ENCODE measurements at regions not wholly inside any gene's neighbourhood (a gene's known extent, or its start where the extent isn't known, plus 50 kb on each side); places are given as distances from the start of the nearest gene placed in this dataset.

DNA sequence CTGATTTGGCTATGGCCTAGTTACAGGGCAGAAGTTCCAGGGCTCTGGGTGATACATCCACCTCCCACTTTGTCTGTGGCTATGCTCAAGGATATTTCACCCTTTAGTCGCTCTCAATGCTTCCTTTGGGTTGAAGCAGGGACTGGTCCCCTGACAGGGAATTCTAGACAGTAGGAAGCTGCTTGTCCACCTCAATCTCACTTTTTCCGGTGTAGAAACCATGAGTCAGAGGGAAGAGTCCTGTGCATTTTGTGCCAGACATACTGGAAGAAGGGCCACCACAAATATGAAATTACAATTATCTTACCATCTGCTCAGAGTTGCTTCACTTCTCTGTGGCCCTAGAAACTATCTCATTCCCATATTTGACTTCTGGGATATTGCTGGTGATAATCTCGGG, 413.7 kb upstream of the FAT3 start:
- no peak for DNase-seq (ENCODE audit: low read depth)

DNA sequence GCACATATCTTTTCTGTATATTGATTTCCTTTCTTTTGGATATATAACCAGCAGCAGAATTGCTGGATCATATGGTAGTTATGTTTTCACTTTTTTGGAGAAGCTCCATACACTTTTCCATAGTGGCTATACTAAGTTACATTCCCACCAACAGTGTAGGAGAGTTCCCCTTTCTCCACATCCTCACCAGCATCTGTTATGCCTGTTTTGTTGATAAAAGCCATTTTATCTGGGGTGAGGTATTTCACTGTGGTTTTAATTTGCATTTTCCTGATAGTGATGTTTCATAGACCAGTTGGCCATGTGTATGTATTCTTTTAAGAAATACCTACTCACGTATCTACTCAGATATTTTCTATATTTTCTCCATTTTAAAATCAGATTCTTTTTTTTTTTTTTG, 419.3 kb upstream of the FAT3 start:
- no peak for DNase-seq (ENCODE audit: low read depth)

DNA sequence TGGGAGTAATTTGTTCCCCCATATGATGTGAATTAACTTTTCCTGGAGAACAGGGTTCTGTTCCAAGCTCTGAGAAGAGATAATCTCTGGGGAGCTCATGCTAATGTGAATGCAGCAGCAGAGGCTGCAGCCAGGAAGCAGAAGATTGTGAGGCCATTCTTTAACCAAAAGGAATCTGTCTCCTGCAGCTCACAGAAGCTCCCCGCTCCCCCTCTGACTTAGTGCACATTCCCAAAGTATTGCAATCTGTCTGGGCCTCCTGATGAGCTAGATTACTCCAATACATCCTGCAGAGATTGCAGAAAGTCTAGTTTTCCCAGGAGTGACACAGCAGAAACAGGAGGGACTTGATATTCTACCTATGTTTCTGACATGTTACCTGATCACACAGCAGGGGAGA, 420.6 kb upstream of the FAT3 start:
- no peak for DNase-seq (ENCODE audit: low read depth)

DNA sequence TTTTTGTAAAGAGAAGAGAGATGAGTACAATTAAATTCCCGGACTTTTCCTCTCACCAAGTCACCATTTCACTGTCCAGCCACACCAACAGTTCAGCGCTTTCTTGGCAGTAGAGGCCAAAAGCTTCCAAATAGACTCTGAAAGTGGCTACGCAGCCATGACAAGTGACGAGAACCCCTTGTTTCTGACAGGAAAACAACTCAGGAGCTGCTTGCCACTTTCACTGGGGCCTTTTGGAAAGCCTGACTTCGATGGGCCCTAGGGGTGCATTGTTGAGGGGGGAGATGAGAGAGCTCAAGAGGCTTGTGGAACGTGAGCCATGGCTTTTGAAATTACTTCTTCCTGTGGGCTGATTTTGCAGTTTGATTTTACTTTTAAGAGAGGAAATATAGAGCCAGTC, 422.1 kb upstream of the FAT3 start:
- no peak for DNase-seq (ENCODE audit: low read depth)

DNA sequence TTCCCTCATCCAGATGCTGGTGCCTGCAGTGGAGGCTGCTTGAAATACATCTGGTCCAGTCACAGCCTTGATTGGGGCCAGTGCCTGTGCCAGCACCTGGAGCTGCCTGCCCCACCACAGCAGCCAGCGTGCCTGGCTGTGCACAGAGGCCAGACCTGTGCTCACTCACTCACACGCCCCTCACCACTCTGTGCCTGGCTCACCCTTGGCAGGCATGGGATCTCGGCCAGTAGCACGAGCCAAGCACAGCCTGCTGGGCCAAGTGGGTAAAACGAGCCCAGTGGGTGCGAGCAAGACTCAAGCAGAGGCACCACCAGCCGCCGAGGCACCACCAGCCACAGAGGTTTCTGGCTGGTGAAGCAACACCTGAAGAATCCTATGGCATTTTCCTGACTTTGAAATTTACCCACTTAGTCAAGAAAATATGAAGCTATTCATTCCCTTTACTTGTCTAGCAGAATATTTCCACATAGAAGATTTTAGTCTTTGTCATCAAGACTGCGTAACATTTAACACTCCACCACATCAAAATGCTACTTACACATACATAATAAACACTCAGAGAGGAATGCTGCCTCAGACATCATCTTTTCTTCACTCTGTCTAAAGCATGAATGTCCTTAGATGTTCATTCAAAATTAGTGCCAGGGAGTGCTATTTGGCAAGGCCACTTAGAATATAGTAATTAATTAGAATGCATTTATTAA, 424.3 kb upstream of the FAT3 start:
- DNase-seq (ENCODE audit: low read depth): no peak

DNA sequence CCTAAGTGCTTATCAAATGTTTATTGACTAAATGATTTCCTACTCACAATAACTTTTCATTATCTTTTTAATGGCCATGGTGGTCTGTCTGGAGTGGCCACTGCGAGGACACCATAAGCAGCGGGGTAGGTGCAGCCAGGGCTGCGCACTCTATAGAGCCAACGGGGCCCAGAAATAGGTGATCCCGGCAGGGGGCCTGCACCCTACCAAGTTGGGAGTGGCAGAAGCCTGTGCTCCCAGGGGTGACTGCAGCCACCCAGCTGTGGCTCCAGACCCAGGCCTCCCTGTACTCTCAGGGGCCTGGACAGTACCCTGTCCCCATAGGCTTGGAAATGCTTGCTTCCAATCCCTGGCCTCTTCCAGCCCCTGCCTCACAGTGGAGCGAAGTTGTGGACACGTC, 426.4 kb upstream of the FAT3 start:
- DNase-seq (ENCODE audit: low read depth): no peak

DNA sequence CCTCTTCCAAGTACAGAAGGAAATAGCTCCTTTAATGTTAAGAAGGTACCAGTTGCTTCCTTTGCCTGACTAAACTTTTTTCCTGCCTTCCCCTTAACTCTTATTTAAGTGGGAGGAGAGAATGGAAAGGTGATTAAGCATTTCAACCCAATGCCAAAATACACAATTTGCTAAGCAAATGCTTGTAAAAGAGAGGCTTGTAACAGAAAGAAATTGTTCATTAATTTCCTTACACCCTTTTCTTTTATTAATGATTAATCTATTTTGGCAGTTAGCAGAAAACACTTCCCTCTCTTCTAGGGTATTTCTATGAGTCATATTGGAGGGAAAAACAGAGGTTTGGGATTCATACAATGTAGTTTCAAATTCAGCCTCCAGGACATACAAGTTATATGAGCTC, 427.6 kb upstream of the FAT3 start:
- DNase-seq (ENCODE audit: low read depth): no peak

DNA sequence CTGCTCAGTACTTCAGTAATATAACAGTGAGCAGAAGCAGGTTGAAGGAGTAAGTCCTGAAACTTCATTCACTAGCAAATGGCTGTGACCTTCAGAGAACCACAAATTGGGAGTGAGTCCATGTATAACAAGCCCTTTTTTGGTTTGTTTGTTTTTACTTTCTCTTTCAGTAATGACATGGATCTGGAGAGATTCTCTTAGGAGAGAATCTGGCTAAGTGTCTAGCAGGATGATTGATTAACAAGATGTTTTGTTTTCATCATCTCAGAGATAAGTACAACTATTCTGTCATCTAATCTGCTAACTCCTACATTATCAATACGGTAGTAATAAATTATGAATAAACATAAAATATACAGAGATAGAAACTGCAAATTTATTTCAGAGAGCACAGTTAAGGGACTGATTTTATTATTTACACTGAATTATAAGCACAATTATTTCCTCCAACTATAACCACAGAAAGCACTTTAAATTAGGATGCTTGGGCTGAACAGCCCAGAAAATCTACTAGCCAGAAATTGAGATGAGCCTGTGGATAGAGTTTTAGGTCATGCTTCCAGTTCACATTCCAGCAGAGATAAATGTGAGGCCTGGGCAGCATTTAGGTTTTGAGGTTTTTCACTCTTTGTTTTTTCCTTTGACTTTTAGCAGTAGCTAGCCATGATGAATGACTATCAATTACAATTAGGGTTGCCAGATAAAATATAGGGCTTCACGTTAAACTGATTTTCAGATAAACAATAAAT, 429.3 kb upstream of the FAT3 start:
- no peak for DNase-seq (ENCODE audit: low read depth)

DNA sequence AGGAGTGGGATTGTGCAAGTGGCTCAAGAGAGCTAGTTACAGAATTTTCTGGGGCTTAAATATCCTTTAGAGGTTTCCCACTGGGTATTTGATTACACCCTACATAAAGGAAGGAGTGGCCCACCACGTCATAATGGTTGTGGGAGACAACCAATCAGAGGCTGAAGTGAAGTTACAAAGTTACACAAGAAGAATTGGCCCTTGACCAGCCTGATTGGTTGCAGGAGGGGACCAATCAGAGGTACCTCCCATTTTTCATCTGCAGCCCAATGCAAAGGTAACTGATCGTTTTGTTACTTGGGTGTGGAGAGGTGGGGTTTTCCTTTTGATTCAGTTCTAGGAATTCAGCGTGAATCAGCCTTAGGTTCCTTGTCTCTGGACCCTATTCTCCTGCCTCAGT, 430.5 kb upstream of the FAT3 start:
- no peak for DNase-seq (ENCODE audit: low read depth)

DNA sequence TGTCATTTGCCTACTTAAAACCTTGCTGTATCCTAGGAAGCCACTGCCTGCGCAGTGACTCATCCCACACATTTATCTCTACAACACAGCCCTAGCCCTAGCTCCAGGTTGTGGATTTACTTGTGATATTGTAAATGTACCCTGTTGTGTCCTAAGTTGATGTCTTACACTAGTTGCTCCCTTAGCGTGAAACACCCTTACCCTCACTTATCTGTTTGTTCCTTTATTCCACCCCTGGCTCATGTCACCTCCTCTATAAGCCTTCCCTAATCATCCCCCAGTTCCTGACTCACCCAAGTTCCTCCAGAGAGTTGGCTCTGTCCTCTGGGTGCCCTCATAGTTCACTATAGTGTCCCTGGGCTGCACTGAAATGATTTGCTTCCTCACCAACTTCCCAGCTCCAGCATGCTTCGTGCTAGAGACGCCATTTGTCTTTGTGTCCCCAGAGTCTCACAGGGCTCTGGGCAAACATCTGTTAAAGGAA, 431.8 kb upstream of the FAT3 start:
- no peak for DNase-seq (ENCODE audit: low read depth)

DNA sequence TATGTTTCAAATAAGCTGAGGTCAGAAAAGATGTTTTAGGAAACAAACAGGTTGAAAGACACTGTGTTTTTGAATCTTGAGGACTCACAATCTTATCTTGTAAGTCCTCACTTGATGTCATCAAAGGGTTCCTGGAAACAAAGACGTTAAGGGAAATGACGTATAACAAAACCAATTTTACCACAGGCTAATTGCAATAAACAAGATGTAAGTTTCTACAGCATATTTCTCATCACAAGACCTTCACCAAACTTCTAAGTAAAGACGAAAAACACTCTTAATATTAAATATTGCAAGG, 433.5 kb upstream of the FAT3 start:
- DNase-seq (ENCODE audit: low read depth): no peak

DNA sequence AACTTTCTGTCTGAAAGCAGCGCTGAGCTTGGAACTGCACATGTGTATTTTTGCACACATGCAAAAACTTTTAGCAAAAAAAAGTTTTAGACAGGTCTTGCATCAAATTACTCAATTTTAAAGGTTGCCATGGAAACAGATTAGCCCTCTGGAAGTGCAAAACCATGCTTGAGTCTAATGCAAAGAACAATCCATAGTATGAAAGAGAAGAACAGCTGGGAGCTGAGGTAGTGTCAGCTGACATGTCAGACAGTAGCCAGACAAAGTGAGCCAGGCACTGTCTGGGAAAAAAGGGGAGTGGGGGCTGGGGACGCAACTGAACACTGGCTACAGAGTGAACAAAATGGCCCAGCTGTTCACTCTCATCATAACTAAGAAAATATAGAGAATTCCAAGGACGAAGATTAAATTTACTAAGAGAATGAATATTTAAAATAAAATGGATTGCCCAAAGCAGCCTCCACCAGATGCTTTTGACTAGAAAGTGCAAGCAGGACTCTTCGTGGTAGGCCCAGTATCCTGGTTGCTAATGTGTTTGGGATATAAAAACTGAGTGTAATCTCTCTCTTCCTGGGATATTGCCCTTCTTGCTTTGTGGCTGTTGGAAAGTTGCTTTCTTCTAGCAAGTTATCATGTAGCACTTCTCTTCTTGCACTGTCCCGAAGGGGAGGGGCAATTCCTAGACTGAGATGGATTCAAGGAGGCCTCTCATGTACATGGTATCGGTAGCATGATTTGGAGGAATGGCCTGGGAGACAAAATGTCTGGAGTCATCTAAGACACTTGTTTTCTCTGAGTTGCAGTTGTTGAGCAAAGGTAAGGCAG, 434.1 kb upstream of the FAT3 start:
- no peak for DNase-seq (ENCODE audit: low read depth)

DNA sequence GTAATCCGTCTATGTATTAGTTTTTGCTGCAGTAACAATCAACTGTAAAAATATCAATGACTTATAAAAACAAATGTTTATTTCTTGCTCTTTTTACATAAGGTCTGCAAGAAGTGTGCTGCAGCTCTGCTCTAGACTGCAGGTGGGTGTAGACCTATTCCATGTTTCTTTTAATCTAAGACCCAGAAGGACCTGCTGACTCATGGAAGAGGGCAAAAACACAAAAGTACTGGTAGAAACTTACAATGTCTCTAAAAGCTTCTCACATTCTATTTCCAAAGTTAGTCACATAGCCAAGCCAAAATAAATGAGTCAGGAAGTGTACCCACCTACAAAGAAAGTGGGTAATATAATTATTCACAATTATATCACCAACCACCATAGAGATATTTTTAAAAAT, 435.9 kb upstream of the FAT3 start:
- no peak for DNase-seq (ENCODE audit: low read depth)

DNA sequence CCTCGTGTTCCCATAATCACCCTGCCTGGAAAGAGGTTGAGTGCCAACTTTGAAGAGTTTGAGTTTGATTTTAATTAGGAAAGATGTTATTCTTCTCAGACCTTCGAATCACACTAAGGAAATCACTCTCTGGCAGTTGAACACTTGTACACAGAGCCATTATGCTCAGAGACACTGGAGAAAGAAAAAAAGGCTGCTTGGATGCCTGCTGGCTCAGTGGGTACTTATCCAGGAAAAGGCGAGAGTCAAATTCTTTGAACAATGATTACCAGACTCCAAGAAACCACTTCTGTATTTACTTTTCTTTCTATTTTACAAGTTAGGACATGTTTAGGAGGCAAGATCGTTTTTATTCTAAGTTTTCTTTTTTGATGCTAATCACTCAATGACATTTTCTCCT, 438.5 kb upstream of the FAT3 start:
- DNase-seq (ENCODE audit: low read depth): no peak

DNA sequence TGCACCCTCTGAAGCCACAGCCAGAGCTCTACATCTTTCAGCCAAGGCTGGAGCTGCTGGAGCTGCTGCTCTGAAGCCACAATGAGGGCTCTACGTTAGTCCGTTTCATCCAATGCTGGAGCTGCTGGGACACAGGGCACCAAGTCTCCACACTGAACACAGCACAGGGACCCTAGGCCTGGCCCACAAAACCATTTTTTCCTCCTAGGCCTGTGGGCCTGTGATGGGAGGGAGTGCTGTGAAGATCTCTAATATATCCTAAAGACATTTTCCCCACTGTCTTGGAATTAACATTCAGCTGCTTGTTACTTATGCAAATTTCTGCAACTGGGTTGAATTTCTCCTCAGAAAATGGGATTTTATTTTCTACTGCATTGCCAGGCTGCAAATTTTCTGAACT, 441.4 kb upstream of the FAT3 start:
- DNase-seq (ENCODE audit: low read depth): no peak

DNA sequence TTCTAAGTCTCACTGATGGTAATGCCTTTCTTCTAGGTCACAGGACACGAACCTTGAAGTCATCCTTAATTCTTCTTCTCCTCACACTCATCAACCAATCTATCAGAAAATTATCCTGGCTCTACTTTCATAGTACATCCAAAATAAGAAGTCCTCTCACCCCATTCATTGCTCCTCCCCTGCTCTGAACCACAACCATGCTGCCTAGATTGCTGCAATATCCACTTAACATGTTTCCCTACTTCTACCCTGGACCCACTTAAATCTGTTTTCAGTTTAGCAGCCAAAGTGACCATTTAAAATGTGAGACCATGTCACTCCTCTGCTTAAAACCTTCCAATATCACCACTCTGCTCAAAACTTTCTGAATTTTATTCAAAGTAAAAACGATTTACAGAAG, 445.9 kb upstream of the FAT3 start:
- no peak for DNase-seq (ENCODE audit: low read depth)

DNA sequence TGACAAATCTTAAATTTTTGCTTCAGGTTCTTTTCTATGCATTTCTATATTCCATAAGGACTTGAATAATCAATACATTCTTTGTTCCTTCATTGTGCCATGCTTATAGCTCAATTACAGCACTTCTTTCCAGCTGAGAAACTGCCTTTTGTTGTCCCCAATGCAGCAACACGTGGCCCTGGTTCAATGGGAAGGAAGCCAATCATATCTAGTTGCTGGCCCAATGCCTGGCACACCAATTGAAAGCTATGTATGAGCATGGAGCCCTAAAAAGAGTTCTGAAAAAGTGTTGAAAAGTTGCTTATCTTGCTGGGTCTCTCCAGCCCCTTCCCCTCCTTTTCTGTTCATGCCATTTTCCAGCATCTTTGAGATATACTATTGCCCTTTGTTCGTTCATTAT, 448.0 kb upstream of the FAT3 start:
- no peak for DNase-seq (ENCODE audit: low read depth)

DNA sequence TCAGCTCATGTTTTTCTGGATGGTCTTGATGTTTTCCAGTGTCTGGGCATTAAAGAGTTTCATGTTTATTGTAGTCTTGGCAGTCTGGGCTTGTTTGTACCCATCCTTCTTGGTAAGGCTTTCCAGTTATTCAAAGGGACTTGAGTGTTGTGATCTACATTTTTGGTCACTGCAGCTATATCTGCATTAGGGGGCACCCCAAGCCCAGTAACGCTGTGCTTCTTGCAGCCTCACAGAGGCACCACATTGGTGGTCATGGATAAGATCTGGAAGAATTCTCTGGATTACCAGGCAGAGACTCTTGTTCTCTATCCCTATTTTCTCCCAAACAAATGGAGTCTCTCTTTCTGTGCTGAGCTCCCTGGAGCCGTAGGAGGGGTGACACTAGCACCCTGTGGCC, 451.5 kb upstream of the FAT3 start:
- DNase-seq (ENCODE audit: low read depth): no peak

DNA sequence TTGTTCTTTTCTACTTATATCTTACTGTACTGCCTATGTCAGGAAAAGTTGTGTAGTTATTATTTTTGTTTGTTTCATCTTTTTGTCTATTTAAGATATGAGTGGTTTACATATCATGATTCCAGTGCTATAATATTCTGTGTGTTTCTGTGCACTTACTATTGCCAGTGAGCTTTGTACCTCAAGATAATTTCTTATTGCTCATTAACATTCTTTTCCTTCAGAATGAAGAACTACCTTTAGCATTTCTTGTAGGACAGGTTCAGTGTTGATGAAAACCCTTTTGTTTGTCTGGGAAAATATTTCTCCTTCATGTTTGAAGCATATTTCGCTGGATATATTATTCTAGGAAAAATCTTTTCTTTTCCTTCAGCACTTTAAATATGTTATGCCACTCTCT, 452.7 kb upstream of the FAT3 start:
- no peak for DNase-seq (ENCODE audit: low read depth)

DNA sequence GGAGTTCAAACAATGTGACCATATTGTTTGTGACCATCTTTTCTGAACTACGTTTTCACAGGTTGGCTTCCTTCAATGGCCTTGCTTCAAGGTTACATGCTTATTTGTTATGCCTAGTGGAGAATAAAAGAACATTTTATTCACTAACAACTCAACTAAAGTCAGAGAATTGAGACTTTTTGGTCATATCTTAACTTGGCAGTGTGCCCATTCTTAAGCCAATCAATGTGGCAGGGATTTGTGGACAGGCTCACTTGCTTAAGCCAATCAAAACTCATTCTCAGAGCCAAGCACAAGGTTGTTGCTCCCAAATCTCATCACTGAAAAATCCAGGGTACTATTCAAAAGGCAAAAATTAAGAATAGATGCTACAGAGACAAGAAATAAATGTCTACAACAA, 455.8 kb upstream of the FAT3 start:
- DNase-seq (ENCODE audit: low read depth): no peak

DNA sequence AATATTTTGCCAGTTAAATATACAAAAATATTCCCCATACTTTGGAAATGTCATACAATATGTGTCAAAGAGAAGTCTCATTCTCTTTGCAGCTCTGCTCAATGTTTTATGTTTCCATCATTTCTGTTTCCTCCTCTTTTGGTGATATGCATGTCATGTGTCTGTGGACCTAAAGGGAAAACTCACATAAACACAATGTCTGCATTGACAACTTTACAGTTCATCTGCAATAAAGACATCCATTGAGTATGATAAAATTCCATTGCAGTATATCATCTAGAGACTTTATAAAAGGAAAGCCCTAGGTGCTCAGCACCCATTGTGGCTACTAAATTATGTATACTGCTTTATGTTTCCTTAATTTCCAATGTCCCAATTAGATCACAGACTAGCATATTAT, 461.3 kb upstream of the FAT3 start:
- no peak for DNase-seq (ENCODE audit: low read depth)

DNA sequence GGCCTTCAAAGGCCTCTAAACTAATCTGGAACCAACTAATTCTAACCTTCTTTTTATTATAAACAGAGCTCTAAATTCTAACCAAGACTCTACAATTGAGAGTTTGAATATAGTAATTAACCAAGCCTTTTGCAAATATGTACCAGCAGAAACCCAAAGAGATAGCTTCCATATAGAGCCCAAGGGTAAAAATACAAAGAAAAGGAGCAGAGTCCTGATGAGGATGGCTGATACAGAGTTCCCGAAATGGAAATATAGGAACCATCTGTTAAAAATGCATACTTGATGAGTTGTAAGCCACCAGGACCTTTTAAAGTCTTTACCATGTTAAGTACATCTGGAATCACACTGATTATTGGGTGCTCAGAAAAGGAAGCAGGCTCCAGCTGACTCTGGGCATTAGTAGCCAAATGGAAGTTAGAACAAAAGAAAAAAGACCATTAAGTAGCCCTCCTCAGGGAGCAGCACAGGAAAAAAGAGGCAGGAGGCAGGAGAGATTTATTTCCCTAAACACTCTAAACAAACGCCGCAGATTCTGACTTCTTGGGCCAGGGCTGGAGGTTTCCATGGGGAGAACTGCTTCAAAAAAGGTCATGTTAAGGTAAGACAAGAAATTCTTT, 463.1 kb upstream of the FAT3 start:
- no peak for DNase-seq (ENCODE audit: low read depth)

Data from activated T-cell treated with anti-CD3 and anti-CD28 coated beads for 48 hours (primary cell).